ENCODE measurements at regions not wholly inside any gene's neighbourhood (a gene's known extent, or its start where the extent isn't known, plus 50 kb on each side); places are given as distances from the start of the nearest gene placed in this dataset.

GRCh38 chr2:207421671-207422070 lies 108.1 kb upstream of the CREB1 start:
- TF ChIP-seq CTCF (conservative IDR thresholded peaks at IDR 0.05) (no peak), EZH2 (IDR thresholded peaks at IDR 0.05; ENCODE audit: low read depth) (no peak)

Measured in PC-9 (cell line).